ENCODE measurements at regions not wholly inside any gene's neighbourhood (a gene's known extent, or its start where the extent isn't known, plus 50 kb on each side); places are given as distances from the start of the nearest gene placed in this dataset.
"Not testable (repeated sequence)": the region's sequence is repeated elsewhere in the genome, so short reads cannot be mapped to it uniquely, and the experiment has no call there.

GRCh38 chr10:21427804-21428481 is 97.5 kb downstream of the SKIDA1 start:
- WGBS, result 88% methylated on average over 6 of the region's 6 CpGs
- Histone ChIP-seq H3K27me3 (ENCODE audit: insufficient read depth, low read length) (no peaks in the 10 kb centered on the region), H3K4me1 (ENCODE audit: insufficient read depth, low read length) (peaks cover 6% of the 10 kb centered on the region; the same call in 1 of the 2 replicates), H3K27ac (ENCODE audit: low read depth, low read length) (peak overlapping the region; percentile 55; the same call in 1 of the 2 replicates), H3K36me3 (ENCODE audit: insufficient read depth, low read length) (no peaks in the 10 kb centered on the region), H3K4me3 (ENCODE audit: low read length) (no peak overlapping the region), H3K9ac (ENCODE audit: low read depth, low read length) (no peak overlapping the region), H3K9me3 (ENCODE audit: insufficient read depth, low read depth, low read length) (peaks cover 18% of the 10 kb centered on the region)

DNA sequence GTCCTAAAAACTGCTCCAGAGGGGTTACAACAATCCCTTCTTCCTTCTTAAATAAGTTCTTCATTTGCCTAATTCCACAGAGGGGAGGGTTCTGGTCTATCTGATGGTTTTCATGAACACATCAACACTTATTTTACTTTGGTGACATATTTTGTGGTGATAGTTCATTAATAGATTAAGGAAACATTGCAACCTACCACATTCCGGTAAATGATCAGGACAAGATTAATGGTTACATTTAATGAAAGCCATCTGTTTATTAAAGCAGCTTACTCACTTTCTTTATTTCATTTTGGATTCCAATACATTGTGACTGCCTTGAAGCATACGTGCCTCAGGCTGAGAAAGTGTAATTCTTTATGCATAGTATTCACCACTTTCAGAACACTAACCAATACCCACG is 101.0 kb downstream of the SKIDA1 start:
- Histone ChIP-seq H3K27ac (ENCODE audit: low read depth, low read length) (no peak overlapping the region), H3K4me3 (ENCODE audit: low read length) (no peak overlapping the region), H3K9ac (ENCODE audit: low read depth, low read length) (no peak overlapping the region), H3K9me3 (ENCODE audit: insufficient read depth, low read depth, low read length) (peaks cover 18% of the 10 kb centered on the region), H3K36me3 (ENCODE audit: insufficient read depth, low read length) (no peaks in the 10 kb centered on the region), H3K4me1 (ENCODE audit: insufficient read depth, low read length) (peaks cover 11% of the 10 kb centered on the region; the same call in 1 of the 2 replicates), H3K27me3 (ENCODE audit: insufficient read depth, low read length) (no peaks in the 10 kb centered on the region)
- WGBS, result 100% methylated on average over 3 of the region's 3 CpGs

DNA sequence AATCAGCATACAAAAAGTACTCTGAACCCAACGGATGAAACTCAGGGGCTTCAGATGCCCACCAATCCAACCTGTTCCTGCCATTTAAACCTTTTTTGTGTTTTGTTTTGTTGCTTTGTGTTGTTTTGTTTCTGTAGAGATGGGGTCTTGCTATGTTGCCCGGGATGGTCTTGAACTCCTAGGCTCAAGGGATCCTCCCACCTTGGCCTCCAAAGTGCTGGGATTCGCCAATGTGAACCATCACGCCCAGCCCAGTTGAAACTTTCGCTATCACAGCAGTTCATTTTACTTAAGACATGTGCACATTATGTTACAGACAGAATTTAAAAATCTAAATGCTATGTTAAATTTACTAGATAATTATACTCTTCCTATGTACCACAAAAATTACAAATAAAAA is 101.6 kb downstream of the SKIDA1 start:
- Histone ChIP-seq H3K27me3 (ENCODE audit: insufficient read depth, low read length) (no peaks in the 10 kb centered on the region), H3K4me3 (ENCODE audit: low read length) (no peak overlapping the region), H3K9me3 (ENCODE audit: insufficient read depth, low read depth, low read length) (peaks cover 18% of the 10 kb centered on the region), H3K27ac (ENCODE audit: low read depth, low read length) (no peak overlapping the region), H3K9ac (ENCODE audit: low read depth, low read length) (no peak overlapping the region), H3K36me3 (ENCODE audit: insufficient read depth, low read length) (no peaks in the 10 kb centered on the region), H3K4me1 (ENCODE audit: insufficient read depth, low read length) (peaks cover 11% of the 10 kb centered on the region; the same call in 1 of the 2 replicates)
- 92% methylated on average over 5 of the region's 5 CpGs for WGBS

DNA sequence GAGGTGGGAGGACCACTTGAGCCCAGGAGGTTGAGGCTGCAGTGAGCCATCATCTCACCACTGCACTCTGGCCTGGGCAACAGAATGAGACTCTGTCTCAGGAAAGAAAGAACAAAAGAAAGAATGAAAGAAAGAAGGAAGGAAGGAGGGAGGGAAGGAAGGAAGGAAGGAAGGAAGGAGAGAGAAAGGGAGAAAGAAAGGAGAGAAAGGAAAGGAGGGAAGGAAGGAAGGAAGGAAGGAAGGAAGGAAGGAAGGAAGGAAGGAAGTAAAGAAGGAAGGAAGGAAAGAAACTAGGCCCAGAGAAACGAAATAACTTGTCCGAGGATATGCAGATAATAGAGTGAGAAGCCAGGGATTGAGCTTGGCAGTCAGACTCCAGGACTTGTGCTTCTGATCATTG is 102.1 kb downstream of the SKIDA1 start:
- no peak overlapping the region for H3K9ac ChIP-seq (ENCODE audit: low read depth, low read length)
- H3K4me1 ChIP-seq (ENCODE audit: insufficient read depth, low read length), result peaks cover 12% of the 10 kb centered on the region; the same call in 1 of the 2 replicates
- H3K27ac ChIP-seq (ENCODE audit: low read depth, low read length), result no peak overlapping the region
- no peak overlapping the region for H3K4me3 ChIP-seq (ENCODE audit: low read length)
- WGBS, result 96% methylated on average over 2 of the region's 2 CpGs
- peaks cover 14% of the 10 kb centered on the region for H3K9me3 ChIP-seq (ENCODE audit: insufficient read depth, low read depth, low read length)
- no peaks in the 10 kb centered on the region for H3K27me3 ChIP-seq (ENCODE audit: insufficient read depth, low read length)
- H3K36me3 ChIP-seq (ENCODE audit: insufficient read depth, low read length), result no peaks in the 10 kb centered on the region

- no peaks in the 10 kb centered on the region for H3K9me3 ChIP-seq (ENCODE audit: insufficient read depth, low read depth, low read length)
- H3K36me3 ChIP-seq (ENCODE audit: insufficient read depth, low read length), result no peaks in the 10 kb centered on the region
- 84% methylated on average over 4 of the region's 4 CpGs for WGBS
- H3K27ac ChIP-seq (ENCODE audit: low read depth, low read length), result no peak overlapping the region
- H3K27me3 ChIP-seq (ENCODE audit: insufficient read depth, low read length), result no peaks in the 10 kb centered on the region
- peaks cover 23% of the 10 kb centered on the region for H3K4me1 ChIP-seq (ENCODE audit: insufficient read depth, low read length)
- H3K4me3 ChIP-seq (ENCODE audit: low read length), result no peak overlapping the region
- H3K9ac ChIP-seq (ENCODE audit: low read depth, low read length), result no peak overlapping the region
Observed at GRCh38 chr10:21421794-21422193, 103.7 kb downstream of the SKIDA1 start.

- H3K27me3 ChIP-seq (ENCODE audit: insufficient read depth, low read length), result no peaks in the 10 kb centered on the region
- H3K27ac ChIP-seq (ENCODE audit: low read depth, low read length), result no peak overlapping the region
- H3K4me1 ChIP-seq (ENCODE audit: insufficient read depth, low read length), result peaks cover 23% of the 10 kb centered on the region
- 83% methylated on average over 2 of the region's 2 CpGs for WGBS
- no peak overlapping the region for H3K9ac ChIP-seq (ENCODE audit: low read depth, low read length)
- no peaks in the 10 kb centered on the region for H3K36me3 ChIP-seq (ENCODE audit: insufficient read depth, low read length)
- H3K9me3 ChIP-seq (ENCODE audit: insufficient read depth, low read depth, low read length), result no peaks in the 10 kb centered on the region
- H3K4me3 ChIP-seq (ENCODE audit: low read length), result no peak overlapping the region
Observed at GRCh38 chr10:21421016-21421415, 104.5 kb downstream of the SKIDA1 start.

DNA sequence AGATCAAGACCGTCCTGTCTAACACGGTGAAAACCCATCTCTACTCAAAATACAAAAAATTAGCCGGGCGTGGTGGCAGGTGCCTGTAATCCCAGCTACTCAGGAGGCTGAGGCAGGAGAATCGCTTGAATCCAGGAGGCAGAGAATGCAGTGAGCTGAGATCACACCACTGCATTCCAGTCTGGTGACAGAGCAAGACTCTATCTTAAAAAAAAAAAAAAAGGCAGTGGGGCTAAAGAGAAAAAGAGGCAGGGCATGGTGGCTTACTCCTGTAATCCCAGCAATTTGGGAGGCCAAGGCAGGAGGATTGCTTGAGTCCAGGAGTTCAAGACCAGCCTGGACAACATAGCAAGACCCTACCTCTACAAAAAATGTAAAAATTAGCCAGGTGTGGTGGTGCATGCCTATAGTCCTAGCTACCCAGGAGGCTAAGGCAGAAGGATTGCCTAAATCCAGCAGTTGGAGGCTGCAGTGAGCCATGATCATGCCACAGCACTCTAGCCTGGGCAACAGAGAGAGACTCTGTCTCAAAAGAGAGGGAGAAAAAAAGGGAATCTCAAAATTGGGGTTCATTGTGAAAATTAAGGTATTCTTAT is 106.4 kb downstream of the SKIDA1 start:
- not testable (repeated sequence) for H3K9me3 ChIP-seq (ENCODE audit: insufficient read depth, low read depth, low read length); H3K9ac ChIP-seq (ENCODE audit: low read depth, low read length); H3K27me3 ChIP-seq (ENCODE audit: insufficient read depth, low read length); H3K4me3 ChIP-seq (ENCODE audit: low read length); H3K36me3 ChIP-seq (ENCODE audit: insufficient read depth, low read length)
- Histone ChIP-seq H3K27ac (ENCODE audit: low read depth, low read length) (peak overlapping the region; percentile 25; the same call in 1 of the 2 replicates), H3K4me1 (ENCODE audit: insufficient read depth, low read length) (peaks cover 17% of the 10 kb centered on the region)
- 92% methylated on average over 5 of the region's 5 CpGs for WGBS

DNA sequence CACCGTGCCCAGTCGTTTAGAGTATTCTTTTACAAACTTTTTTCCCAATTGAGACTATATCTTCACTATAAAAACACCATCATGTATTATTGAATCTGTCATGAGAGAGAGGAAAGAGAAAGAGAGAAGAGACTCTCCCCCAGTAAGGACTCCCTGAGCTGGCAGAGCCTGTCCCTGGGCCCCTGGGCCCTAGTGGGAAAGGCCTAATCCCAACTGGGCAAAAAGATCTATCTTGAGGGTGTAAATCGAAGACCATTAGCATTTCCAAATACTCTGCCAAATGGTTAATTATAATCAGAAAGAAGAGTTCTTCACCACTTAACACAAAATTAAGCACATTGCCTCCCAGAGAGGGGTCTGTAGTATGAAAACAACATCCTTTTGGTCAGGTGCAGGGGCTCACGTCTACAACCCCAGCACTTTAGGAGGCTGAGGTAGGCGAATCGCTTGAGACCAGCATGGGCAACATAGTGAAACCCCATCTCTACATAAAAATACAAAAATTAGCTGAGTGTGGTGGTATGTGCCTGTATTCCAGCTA is 108.2 kb downstream of the SKIDA1 start:
- WGBS, result 59% methylated on average over 3 of the region's 6 CpGs
- peak overlapping the region; percentile 67; the same call in 1 of the 2 replicates for H3K27ac ChIP-seq (ENCODE audit: low read depth, low read length)
- 0 out of 2 replicates have a peak overlapping the region, but pooled peaks have one; percentile 9 for H3K9ac ChIP-seq (ENCODE audit: low read depth, low read length)

DNA sequence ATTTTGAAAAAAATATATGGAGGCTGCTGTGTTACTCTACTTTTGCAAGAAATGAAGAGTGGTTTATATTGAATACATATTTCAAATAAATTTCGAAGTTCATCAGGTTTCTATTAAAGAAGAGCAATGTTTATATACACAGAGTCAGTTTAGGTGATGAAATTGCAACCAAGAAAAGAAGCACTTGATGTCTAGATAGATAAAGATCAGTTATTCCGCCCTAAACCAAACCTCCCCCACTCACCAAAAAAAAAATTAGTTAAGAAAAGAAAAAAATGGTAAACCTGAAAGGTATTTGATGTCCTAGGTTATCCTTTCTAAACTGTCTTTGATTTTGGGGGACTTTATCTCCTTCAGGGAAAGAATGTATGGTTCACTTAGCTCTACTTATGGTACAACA is 111.8 kb downstream of the SKIDA1 start:
- Histone ChIP-seq H3K36me3 (ENCODE audit: insufficient read depth, low read length) (no peaks in the 10 kb centered on the region), H3K9me3 (ENCODE audit: insufficient read depth, low read depth, low read length) (no peaks in the 10 kb centered on the region), H3K4me1 (ENCODE audit: insufficient read depth, low read length) (peaks cover 12% of the 10 kb centered on the region), H3K27me3 (ENCODE audit: insufficient read depth, low read length) (no peaks in the 10 kb centered on the region), H3K27ac (ENCODE audit: low read depth, low read length) (no peak overlapping the region), H3K9ac (ENCODE audit: low read depth, low read length) (no peak overlapping the region), H3K4me3 (ENCODE audit: low read length) (no peak overlapping the region)
- WGBS, result no CpG with 5 or more reads among the region's 2 CpGs

More for the DNA sequence above, 108.2 kb downstream of the SKIDA1 start:
- Histone ChIP-seq H3K9me3 (ENCODE audit: insufficient read depth, low read depth, low read length) (no peaks in the 10 kb centered on the region), H3K4me3 (ENCODE audit: low read length) (no peak overlapping the region), H3K36me3 (ENCODE audit: insufficient read depth, low read length) (no peaks in the 10 kb centered on the region), H3K4me1 (ENCODE audit: insufficient read depth, low read length) (peaks cover 17% of the 10 kb centered on the region), H3K27me3 (ENCODE audit: insufficient read depth, low read length) (no peaks in the 10 kb centered on the region)

DNA sequence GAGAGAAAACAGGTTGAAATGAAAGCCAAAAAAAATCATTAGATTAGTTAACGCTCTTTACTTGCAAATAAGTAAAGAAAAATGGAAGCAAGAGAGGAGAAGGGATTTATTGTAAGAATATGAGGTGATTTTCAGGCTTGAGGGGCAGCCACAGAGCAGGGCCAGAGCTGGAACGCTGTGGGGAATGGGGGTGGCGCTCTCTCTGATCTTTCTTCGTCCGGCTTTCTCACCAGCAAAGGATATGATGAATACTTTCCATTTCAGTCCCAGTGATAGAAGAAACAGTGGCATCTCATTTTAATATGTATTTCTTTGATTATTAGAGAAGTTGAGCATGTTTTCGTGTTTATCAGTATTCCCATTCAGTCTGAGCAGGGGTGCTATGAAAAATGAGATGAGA is 112.2 kb downstream of the SKIDA1 start:
- no peak overlapping the region for H3K9ac ChIP-seq (ENCODE audit: low read depth, low read length)
- no peak overlapping the region for H3K4me3 ChIP-seq (ENCODE audit: low read length)
- H3K27me3 ChIP-seq (ENCODE audit: insufficient read depth, low read length), result no peaks in the 10 kb centered on the region
- 92% methylated on average over 6 of the region's 6 CpGs for WGBS
- H3K27ac ChIP-seq (ENCODE audit: low read depth, low read length), result no peak overlapping the region
- no peaks in the 10 kb centered on the region for H3K36me3 ChIP-seq (ENCODE audit: insufficient read depth, low read length)
- H3K4me1 ChIP-seq (ENCODE audit: insufficient read depth, low read length), result peaks cover 11% of the 10 kb centered on the region
- H3K9me3 ChIP-seq (ENCODE audit: insufficient read depth, low read depth, low read length), result no peaks in the 10 kb centered on the region

DNA sequence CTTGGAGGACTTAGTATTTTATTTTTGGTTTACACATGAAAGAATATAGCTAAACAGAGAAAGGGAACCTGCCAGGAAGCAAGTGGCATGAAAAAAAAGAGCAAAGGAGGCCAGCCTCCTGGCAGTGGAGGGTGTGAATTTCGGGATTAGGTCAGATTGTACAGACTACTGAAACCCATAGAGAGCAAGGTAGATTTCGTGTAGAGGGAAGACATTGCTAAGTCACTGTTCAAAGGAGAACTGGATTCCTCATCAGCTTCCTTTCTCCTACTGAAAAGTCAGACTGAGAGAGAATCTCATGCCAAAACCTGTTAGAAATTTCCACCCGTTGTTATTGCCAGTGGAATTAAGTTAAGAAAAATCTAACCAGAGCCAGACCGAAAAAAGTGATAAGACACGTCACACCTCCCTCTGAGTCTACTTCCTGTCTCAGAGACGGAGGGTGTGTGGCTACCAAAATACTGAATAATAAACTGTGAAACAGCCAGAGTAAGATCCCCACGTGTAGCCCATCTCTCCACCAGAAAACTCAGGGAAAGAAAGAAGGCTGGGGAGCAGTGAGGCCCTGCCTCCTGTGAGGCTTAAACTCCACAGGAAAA is 118.8 kb downstream of the SKIDA1 start:
- no peaks in the 10 kb centered on the region for H3K9me3 ChIP-seq (ENCODE audit: insufficient read depth, low read depth, low read length)
- no peaks in the 10 kb centered on the region for H3K27me3 ChIP-seq (ENCODE audit: insufficient read depth, low read length)
- WGBS, result 90% methylated on average over 7 of the region's 7 CpGs
- no peaks in the 10 kb centered on the region for H3K36me3 ChIP-seq (ENCODE audit: insufficient read depth, low read length)
- H3K4me1 ChIP-seq (ENCODE audit: insufficient read depth, low read length), result peaks cover 22% of the 10 kb centered on the region
- H3K4me3 ChIP-seq (ENCODE audit: low read length), result no peak overlapping the region
- H3K27ac ChIP-seq (ENCODE audit: low read depth, low read length), result no peak overlapping the region
- no peak overlapping the region for H3K9ac ChIP-seq (ENCODE audit: low read depth, low read length)

All from HUES64 (cell line).